ENCODE measurements at regions not wholly inside any gene's neighbourhood (a gene's known extent, or its start where the extent isn't known, plus 50 kb on each side); places are given as distances from the start of the nearest gene placed in this dataset.

DNA sequence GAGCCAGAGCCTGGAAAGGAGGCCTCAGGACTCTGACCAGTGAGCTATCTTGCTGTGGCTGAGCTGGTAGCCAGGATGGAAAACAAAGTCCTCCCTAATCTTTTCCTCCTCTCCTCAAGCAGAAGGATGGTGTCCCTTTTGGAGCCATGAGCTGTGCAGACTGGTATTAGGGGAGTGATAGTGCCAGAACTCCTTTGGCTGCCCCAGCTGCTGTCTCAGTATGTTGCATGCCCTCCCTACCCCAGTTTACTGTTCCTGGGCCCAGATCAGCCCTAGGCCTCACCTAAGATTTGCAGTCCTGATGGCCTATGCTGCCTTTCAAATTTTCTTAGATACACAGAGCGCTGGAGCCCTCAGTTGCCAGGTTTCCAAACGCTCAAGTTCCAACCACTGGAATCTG is 150.3 kb upstream of the ALG10B start:
- TF ChIP-seq, protein P1, sequence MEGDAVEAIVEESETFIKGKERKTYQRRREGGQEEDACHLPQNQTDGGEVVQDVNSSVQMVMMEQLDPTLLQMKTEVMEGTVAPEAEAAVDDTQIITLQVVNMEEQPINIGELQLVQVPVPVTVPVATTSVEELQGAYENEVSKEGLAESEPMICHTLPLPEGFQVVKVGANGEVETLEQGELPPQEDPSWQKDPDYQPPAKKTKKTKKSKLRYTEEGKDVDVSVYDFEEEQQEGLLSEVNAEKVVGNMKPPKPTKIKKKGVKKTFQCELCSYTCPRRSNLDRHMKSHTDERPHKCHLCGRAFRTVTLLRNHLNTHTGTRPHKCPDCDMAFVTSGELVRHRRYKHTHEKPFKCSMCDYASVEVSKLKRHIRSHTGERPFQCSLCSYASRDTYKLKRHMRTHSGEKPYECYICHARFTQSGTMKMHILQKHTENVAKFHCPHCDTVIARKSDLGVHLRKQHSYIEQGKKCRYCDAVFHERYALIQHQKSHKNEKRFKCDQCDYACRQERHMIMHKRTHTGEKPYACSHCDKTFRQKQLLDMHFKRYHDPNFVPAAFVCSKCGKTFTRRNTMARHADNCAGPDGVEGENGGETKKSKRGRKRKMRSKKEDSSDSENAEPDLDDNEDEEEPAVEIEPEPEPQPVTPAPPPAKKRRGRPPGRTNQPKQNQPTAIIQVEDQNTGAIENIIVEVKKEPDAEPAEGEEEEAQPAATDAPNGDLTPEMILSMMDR (IDR thresholded peaks at IDR 0.05; ENCODE audit: extremely low read depth in 1 of 2, insufficient read depth in 1 of 2, low read depth in 1 of 2, low read length in 2 of 2): no peak
- TF ChIP-seq POLR2A (IDR thresholded peaks at IDR 0.05; ENCODE audit: low read depth, low read length) (no peak), EZH2 (IDR thresholded peaks at IDR 0.05; ENCODE audit: borderline replicate concordance, low read depth, low read length, severe bottlenecking) (no peak), POLR2AphosphoS5 (IDR thresholded peaks at IDR 0.05; ENCODE audit: insufficient read depth, low read depth, low read length) (no peak)
- TF ChIP-seq, protein P2, sequence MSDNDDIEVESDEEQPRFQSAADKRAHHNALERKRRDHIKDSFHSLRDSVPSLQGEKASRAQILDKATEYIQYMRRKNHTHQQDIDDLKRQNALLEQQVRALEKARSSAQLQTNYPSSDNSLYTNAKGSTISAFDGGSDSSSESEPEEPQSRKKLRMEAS (IDR thresholded peaks at IDR 0.05; ENCODE audit: insufficient read depth, insufficient read length): no peak
